ENCODE measurements at regions not wholly inside any gene's neighbourhood (a gene's known extent, or its start where the extent isn't known, plus 50 kb on each side); places are given as distances from the start of the nearest gene placed in this dataset.

DNA sequence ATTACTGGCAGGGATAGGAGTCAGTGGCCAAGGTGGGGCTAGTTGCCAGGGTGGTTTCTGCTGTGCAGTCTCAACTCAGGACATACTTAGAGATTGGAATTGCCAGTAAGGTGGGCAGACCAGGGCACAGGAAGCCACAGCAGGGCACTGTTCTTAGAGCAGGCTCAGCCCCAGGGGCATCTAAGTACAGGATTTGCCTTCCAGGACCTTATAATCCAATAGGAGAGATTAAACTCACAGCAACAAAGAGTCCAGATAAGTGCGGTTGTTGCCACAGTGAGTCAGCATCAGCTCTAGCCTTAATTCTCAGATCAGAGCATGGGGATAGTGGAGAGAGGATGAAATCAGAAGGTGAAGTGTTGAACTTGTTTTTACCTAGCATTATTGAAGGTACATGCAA, 265.8 kb upstream of the TRPC7 start:
- H3K23me2 ChIP-seq (ENCODE audit: low read depth, low read length): no peaks in the 10 kb centered on the region
- no peak overlapping the region for H4K91ac ChIP-seq (replicated peaks; ENCODE audit: insufficient read length, low read length)
- no peak overlapping the region for H3K23ac ChIP-seq (ENCODE audit: insufficient read length)
- no peak overlapping the region for H2AK5ac ChIP-seq (ENCODE audit: low read depth, low read length)
- no peak overlapping the region for H2BK120ac ChIP-seq (replicated peaks; ENCODE audit: low read depth, low read length)
- H3K79me2 ChIP-seq (ENCODE audit: control insufficient read depth in 1 of 2, insufficient read depth in 2 of 2, low read length in 2 of 2): no peaks in the 10 kb centered on the region
- no peak overlapping the region for H4K5ac ChIP-seq (ENCODE audit: insufficient read length, low read depth, low read length)
- 83% methylated on average over 1 of the region's 1 CpG; no CpG with 5 or more reads in 1 of the 2 experiments for WGBS, 2 experiments (ENCODE audit: extremely low coverage in 1 of 2, insufficient coverage in 1 of 2, insufficient read length in 1 of 2, insufficient replicate concordance in 2 of 2, low coverage in 1 of 2, low lambda C conversion rate in 2 of 2, missing lambda C conversion rate in 1 of 2)
- H3K9me3 ChIP-seq (ENCODE audit: insufficient read depth in 2 of 2, low read depth in 1 of 2, low read length in 1 of 2): no peaks in the 10 kb centered on the region
- H4K20me1 ChIP-seq (replicated peaks in 1 of 2; ENCODE audit: control insufficient read depth in 1 of 2, insufficient read depth in 2 of 2, low read length in 2 of 2): no peaks in the 10 kb centered on the region
- 0 out of 2 replicates have a peak overlapping the region, but pooled peaks have one; percentile 13 for H2AFZ ChIP-seq (ENCODE audit: low read length)
- no peak overlapping the region for H2BK5ac ChIP-seq (ENCODE audit: low read depth, low read length)
- H3K56ac ChIP-seq (replicated peaks; ENCODE audit: insufficient read length, low read depth, low read length): no peak overlapping the region
- H3K18ac ChIP-seq (ENCODE audit: extremely low read depth, low read length): no peak overlapping the region
- H3K9ac ChIP-seq (replicated peaks in 1 of 4; ENCODE audit: extremely low read depth in 1 of 4, low read depth in 3 of 4, low read length in 3 of 4): no peak overlapping the region
- H3K27me3 ChIP-seq (replicated peaks in 1 of 4; ENCODE audit: control insufficient read depth in 3 of 4, extremely low read depth in 1 of 4, insufficient read depth in 3 of 4, low read length in 3 of 4): no peaks in the 10 kb centered on the region
- no peak overlapping the region for H3K4ac ChIP-seq (replicated peaks; ENCODE audit: insufficient read length, low read depth, low read length)
- 0 out of 2 replicates have a peak overlapping the region, but pooled peaks have one; percentile 19 for H2BK15ac ChIP-seq (ENCODE audit: low read length)
- ChIA-PET CTCF (ENCODE audit: partially characterized antibody) (interaction anchor here (1.6 to 2.1 kb wide), 2 partner anchors 8 to 267 kb away, joined by 4 to 9 read pairs; no protein-coding TSS in a partner anchor), POLR2A (ENCODE audit: partially characterized antibody) (no interaction called here)
- no peak overlapping the region for H3K4me2 ChIP-seq (ENCODE audit: insufficient read depth in 1 of 2, low read depth in 2 of 2, low read length in 2 of 2)
- no peak overlapping the region for H3K27ac ChIP-seq (ENCODE audit: low read depth, low read length)
- H3K14ac ChIP-seq (ENCODE audit: insufficient read length): no peak overlapping the region
- FAIRE-seq: no peak
- no peaks in the 10 kb centered on the region for H3K36me3 ChIP-seq (ENCODE audit: control insufficient read depth in 2 of 4, insufficient read depth in 4 of 4, low read length in 3 of 4)
- DNase-seq (ENCODE audit: low read depth in 1 of 2, low spot score in 2 of 2): no peak
- no peak overlapping the region for H2BK20ac ChIP-seq (ENCODE audit: low read length)
- H3K79me1 ChIP-seq (ENCODE audit: low read depth, low read length): no peaks in the 10 kb centered on the region
- H3K4me3 ChIP-seq (ENCODE audit: extremely low read depth in 1 of 4, insufficient read depth in 2 of 4, low read depth in 3 of 4, low read length in 4 of 4): no peak overlapping the region
- peak overlapping the region; percentile 45; the same call in 1 of the 2 replicates for H4K8ac ChIP-seq (ENCODE audit: extremely low read depth, insufficient read depth, low read length)
- H3K4me1 ChIP-seq (replicated peaks in 1 of 4; ENCODE audit: control insufficient read depth in 3 of 4, insufficient read depth in 4 of 4, low read length in 3 of 4): no peaks in the 10 kb centered on the region
- no peak overlapping the region for H2BK12ac ChIP-seq (ENCODE audit: low read depth, low read length)
- TF ChIP-seq CHD1 (IDR thresholded peaks at IDR 0.05; ENCODE audit: low read depth, low read length): no peak
- no peak for TF ChIP-seq CBX8 (IDR thresholded peaks at IDR 0.05; ENCODE audit: borderline replicate concordance, low read depth, low read length)
- TF ChIP-seq SUZ12 (IDR thresholded peaks at IDR 0.05; ENCODE audit: low read length): no peak
- TF ChIP-seq SIRT6 (IDR thresholded peaks at IDR 0.05; ENCODE audit: low read length): no peak

Data from H1 (cell line).